ENCODE measurements at regions not wholly inside any gene's neighbourhood (a gene's known extent, or its start where the extent isn't known, plus 50 kb on each side); places are given as distances from the start of the nearest gene placed in this dataset.

- no peak for DNase-seq
These were observed 52.8 kb upstream of the SV2C start for GRCh38 chr5:76030343-76030742.

DNA sequence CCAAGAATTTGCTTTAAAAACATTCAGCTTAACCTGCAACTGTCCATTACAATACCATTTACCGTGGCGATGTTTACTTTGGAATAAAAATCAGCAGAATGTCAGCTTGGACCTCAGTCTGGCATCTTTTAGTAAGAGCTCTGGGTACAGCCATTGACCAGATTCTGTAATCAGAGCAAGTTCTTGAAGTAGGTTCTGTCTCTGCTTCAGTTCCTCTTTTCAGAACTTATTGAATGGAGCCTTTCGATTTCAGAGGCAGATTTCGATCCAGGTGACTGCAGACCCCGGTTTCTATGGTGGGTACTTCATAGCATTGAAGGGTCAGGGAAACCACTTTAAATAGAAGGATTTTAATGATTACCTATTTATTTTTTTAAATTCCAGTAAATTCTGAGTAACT is 53.4 kb upstream of the SV2C start:
- no peak for DNase-seq

GRCh38 chr5:76025790-76026189 is 57.4 kb upstream of the SV2C start:
- no peak for DNase-seq

DNA sequence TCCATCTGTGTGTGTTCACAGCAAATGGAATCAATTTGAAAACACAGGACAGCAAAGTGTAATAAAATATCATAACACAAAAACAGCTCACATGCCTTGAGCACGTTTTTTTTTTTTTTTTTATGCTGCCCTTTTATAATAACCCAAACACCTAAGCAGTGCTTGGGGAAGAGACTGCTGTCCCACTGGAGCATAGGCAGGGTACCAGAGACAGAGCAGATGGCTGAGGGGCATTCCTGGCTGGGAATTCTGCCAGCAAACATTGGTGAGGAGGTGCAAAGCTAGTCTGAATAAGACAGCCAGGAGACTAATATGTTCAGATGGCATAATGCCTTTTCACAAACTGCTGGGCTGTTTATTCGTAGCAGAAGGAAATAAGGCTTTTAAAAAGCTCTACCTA is 58.1 kb upstream of the SV2C start:
- DNase-seq, result peak; percentile 14

- no peak for DNase-seq
These were observed 60.6 kb upstream of the SV2C start for GRCh38 chr5:76022611-76023010.

GRCh38 chr5:76021936-76022584 is 61.1 kb upstream of the SV2C start:
- no peak for DNase-seq

- no peak for DNase-seq
These were observed 66.9 kb upstream of the SV2C start for GRCh38 chr5:76016258-76016657.

DNA sequence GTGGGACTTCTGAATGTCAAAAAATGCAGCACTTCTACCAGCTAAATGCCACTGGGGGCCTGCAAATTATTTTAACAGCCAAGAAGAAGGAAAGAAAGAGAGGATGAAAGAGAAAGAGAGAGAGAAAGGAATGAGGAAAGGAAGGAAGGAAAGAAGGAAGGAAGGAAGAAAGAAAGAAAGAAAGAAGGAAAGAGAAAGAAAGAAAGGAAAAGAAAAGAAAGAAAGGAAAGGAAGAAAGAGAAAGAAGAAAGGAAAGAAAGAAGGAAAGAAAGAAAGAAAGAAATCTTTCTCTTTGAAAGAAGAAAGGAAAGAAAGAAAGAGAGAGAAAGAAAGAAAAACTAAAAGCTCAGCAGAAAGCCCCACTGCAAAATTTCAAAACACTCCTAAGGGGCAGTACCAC is 69.2 kb upstream of the SV2C start:
- no peak for DNase-seq

DNA sequence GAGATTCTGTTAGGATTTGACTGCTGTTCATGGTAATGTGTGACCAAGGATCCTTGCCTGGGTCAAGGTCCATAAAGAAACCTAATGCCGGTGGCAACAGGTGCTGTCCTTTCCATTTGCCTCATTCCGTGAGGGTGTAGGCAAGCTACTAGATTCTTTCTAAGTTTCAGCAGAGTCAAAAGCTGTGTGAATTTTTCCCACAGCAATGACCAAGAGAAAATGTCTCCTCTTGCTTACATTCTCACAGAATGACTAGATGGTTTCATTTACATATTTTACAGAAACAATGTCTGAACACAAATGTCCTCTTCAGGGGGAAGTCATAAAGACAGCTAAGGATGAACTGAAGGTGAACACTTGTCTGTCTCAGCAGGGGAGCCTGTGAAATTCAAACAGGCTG is 75.3 kb upstream of the SV2C start:
- no peak for DNase-seq

- DNase-seq, result no peak
These were observed 82.6 kb upstream of the SV2C start for GRCh38 chr5:76000582-76000981.

GRCh38 chr5:75993643-75994520 is 89.3 kb upstream of the SV2C start:
- DNase-seq, result no peak

GRCh38 chr5:75993183-75993582 is 90.0 kb upstream of the SV2C start:
- DNase-seq, result no peak

GRCh38 chr5:75992753-75993152 is 90.4 kb upstream of the SV2C start:
- DNase-seq, result no peak

- no peak for DNase-seq
These were observed 98.1 kb upstream of the SV2C start for GRCh38 chr5:75985077-75985476.

GRCh38 chr5:75975496-75975895 is 107.7 kb upstream of the SV2C start:
- no peak for DNase-seq

GRCh38 chr5:75965292-75965691 is 117.9 kb upstream of the SV2C start:
- no peak for DNase-seq

DNA sequence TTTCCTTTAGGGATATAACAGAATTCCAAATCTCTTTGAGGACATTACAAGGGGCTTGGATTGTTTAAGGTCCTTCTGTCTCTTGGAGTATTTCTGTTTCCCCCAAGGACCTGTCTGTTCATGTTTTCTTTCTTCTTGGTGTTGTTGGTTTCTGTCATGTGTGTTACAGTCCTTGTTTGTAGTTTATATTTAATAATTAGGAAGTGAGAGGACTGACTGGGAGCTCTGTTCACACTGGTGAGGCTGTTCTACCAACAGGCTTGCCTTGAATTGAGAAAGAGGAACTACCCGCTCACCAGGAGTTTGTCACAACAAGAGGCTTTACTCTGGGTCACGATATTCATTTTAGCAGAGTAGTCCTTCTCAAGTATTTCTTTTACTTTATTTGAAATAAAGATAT is 119.2 kb upstream of the SV2C start:
- DNase-seq, result no peak

DNA sequence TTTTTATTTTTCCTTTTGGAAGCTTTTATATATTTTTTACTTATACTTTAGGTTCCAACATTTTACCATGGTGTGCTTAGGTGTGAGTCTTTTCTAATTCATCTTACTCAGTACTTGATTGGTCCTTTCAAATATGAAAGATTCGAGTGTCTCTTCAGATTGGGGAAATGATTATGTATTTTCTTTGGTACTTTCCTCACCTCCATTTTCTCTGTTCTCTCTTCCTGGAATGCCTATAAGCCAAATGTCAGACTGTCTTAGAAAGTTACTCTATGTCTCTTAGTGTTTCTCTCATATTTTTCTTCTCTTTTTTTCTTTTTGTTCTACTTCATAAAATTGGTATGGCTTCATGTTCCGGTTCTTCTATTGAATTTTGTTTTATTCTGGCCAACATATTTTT is 119.6 kb upstream of the SV2C start:
- no peak for DNase-seq

DNA sequence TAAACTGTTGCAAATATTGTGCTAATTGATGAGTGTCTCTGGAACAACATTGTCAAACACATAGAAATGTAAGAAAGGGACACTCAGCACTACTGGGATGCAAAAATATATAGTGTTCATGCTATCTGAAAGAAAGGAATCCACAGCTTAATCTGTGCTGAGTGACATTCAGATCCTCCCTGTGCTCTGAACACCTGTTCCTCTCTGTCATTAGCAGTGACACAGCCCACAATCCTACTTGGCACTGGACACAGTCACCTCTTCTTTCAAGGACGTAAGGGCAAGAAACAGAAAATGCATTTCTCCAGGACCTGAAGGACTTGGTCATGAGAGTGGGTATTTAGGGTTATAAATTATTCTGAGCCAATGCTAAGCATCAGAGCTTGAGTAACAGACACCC is 121.4 kb upstream of the SV2C start:
- no peak for DNase-seq

DNA sequence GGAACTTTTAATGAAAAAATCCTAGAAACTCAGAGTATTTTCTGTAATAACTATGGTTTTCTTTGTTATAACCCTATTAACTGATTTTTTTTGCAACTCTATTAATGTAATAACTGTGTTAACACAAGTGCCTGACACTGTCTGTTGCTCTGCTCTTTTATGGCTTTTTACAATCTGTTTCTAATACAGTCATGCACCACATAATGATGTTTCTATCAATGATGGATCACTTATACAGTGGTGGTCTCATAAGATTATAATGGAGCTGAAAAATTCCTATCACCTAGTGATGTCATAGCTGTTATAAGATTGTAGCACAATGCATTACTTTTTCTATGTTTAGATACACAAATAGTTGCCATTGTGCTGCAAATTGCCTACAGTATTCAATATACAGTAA is 123.1 kb upstream of the SV2C start:
- no peak for DNase-seq

DNA sequence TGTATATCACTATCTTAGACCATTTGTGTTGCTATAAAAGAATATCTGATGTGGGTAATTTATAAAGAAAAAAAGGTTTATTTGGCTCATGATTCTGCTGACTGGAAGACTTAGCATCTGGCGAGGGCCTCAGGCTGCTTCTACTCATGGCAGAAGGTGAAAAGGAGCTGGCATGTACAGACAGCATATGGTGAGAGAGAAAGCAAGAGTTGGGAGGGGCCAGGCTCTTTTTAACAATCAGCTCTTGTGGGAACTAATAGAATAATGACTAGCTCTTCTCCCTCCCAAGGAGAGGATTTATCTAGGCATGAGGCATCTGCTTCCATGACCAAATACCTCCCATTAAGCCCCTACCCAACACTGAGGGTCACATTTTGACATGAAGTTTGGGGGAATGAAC is 130.2 kb upstream of the SV2C start:
- no peak for DNase-seq

DNA sequence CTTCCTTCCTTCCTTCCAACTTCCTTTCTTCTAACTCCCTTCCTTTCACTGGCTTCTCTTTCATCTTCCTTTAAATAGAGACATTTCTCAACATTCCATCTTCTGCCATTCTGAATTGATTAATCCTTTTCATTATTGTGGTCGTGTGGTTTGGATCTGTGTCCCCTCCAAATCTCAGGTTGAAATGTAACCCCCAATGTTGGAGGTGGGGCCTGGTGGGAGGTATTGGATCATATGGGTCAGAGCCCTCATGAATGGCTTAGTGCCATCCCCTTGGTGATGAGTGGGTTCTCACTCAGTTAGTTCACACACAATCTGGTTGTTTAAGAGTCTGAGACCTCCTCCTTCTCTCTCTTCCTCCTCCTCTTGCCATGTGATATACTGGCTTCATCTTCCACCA is 130.9 kb upstream of the SV2C start:
- DNase-seq, result no peak

- DNase-seq, result no peak
These were observed 131.5 kb upstream of the SV2C start for GRCh38 chr5:75951716-75952115.

DNA sequence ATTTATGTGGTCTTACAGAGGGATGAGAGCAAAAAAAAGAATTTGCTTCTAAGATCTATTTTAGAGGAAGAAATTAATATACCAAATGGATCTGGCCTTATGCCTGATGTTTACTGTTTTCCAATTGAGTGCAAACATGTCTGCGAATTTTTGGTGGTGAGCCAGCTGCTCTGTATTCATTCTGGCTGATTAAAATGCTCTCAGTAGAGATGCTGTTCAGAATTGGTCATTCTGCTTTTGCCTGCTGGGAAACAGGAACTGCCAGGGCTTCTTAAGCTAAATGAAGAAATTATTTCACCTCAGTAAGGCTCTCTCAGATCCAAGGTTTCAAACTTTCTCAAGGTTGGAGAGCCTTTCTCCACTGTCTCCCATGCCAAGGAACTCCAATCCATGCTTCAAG is 132.0 kb upstream of the SV2C start:
- no peak for DNase-seq

DNA sequence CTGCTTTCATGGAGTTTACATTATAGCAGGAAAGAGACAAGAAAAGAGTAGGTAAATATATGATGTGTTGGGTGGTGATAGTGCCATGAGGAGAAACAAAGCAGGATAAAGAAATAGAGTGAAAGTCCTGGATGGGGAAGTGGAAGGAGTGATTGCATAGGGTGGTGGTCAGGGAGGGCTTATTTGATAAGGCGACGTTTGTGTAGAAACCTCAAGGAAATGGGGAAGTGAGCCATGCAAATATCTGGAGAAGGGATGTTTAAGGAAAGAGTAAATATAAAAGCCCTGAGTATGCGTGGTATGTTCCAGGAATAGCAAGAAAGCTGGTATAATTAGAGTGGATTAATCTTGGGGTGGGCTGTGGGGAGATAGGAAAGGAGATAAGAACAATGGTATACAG is 134.7 kb upstream of the SV2C start:
- no peak for DNase-seq
